IPS DF 6.9 (cell line): ENCODE measurements at regions not wholly inside any gene's neighbourhood (a gene's known extent, or its start where the extent isn't known, plus 50 kb on each side); places are given as distances from the start of the nearest gene placed in this dataset.

Source experiments
- DNase-seq: peaks from one replicate; pipeline ENCODE4 v3.0.0-alpha.2; 2013; ENCODE audit warnings: low read depth, low spot score
- H3K27ac ChIP-seq: one replicate; pipeline ENCODE4 v1.5.1; 2013; ENCODE audit warnings: low read length, control low read depth
- H3K27me3 ChIP-seq: 2 replicates; pipeline ENCODE4 v1.6.1; 2013; ENCODE audit warnings: mild to moderate bottlenecking, low read length; ENCODE audit not compliant: control insufficient read depth, insufficient read depth
- H3K36me3 ChIP-seq: 2 replicates; pipeline ENCODE4 v1.6.1; 2013; ENCODE audit warnings: low read length; ENCODE audit not compliant: control insufficient read depth, insufficient read depth
- H3K4me1 ChIP-seq: 2 replicates; pipeline ENCODE4 v1.6.1; 2013; ENCODE audit warnings: low read length; ENCODE audit not compliant: control insufficient read depth, insufficient read depth
- H3K4me3 ChIP-seq: 2 replicates; pipeline ENCODE4 v1.5.1; 2013; ENCODE audit warnings: mild to moderate bottlenecking, low read length
- H3K9me3 ChIP-seq: 2 replicates; pipeline ENCODE4 v1.6.1; 2013; ENCODE audit warnings: low read length, inconsistent platforms; ENCODE audit not compliant: control insufficient read depth, insufficient read depth
- WGBS: extraction: QIAGEN DNeasy Blood & Tissue Kit; methylation state at CpG from one replicate; pipeline ENCODE4 v1.1.7; 2013; ENCODE audit warnings: mixed read lengths, missing lambda C conversion rate; ENCODE audit not compliant: insufficient read length, insufficient coverage; 5-methylcytosine and 5-hydroxymethylcytosine counted together

GRCh38 chr16:7278636-7279035 is 54.0 kb upstream of the RBFOX1 start:
- WGBS, result no CpG with 5 or more reads among the region's 4 CpGs
- Histone ChIP-seq H3K4me1 (no peaks in the 10 kb centered on the region), H3K4me3 (no peak overlapping the region), H3K36me3 (no peaks in the 10 kb centered on the region), H3K27ac (no peak overlapping the region), H3K9me3 (peaks cover 2% of the 10 kb centered on the region), H3K27me3 (no peaks in the 10 kb centered on the region)
- DNase-seq, result no peak

GRCh38 chr16:7272567-7273158 is 60.0 kb upstream of the RBFOX1 start:
- Histone ChIP-seq H3K4me1 (no peaks in the 10 kb centered on the region), H3K27ac (no peak overlapping the region), H3K4me3 (no peak overlapping the region), H3K36me3 (no peaks in the 10 kb centered on the region), H3K27me3 (no peaks in the 10 kb centered on the region), H3K9me3 (no peaks in the 10 kb centered on the region; the same call in 1 of the 2 replicates)
- no peak for DNase-seq
- 80% methylated on average over 1 of the region's 4 CpGs for WGBS

- Histone ChIP-seq H3K27me3 (no peaks in the 10 kb centered on the region), H3K27ac (no peak overlapping the region), H3K4me3 (no peak overlapping the region), H3K36me3 (no peaks in the 10 kb centered on the region), H3K4me1 (no peaks in the 10 kb centered on the region), H3K9me3 (no peaks in the 10 kb centered on the region; the same call in 1 of the 2 replicates)
- no CpG with 5 or more reads among the region's 5 CpGs for WGBS
- no peak for DNase-seq
Observed at GRCh38 chr16:7271486-7271885, 61.2 kb upstream of the RBFOX1 start.

GRCh38 chr16:7270823-7271222 is 61.8 kb upstream of the RBFOX1 start:
- Histone ChIP-seq H3K27me3 (no peaks in the 10 kb centered on the region), H3K4me3 (no peak overlapping the region), H3K27ac (no peak overlapping the region), H3K4me1 (no peaks in the 10 kb centered on the region), H3K36me3 (no peaks in the 10 kb centered on the region), H3K9me3 (no peaks in the 10 kb centered on the region; the same call in 1 of the 2 replicates)
- no CpG with 5 or more reads among the region's 3 CpGs for WGBS
- no peak for DNase-seq

- no peaks in the 10 kb centered on the region for H3K27me3 ChIP-seq
- no peaks in the 10 kb centered on the region; the same call in 1 of the 2 replicates for H3K9me3 ChIP-seq
- no CpG with 5 or more reads among the region's 4 CpGs for WGBS
- H3K4me1 ChIP-seq, result no peaks in the 10 kb centered on the region
- DNase-seq, result no peak
- H3K36me3 ChIP-seq, result no peaks in the 10 kb centered on the region
- H3K27ac ChIP-seq, result no peak overlapping the region
- H3K4me3 ChIP-seq, result no peak overlapping the region
Observed at GRCh38 chr16:7270006-7270405, 62.6 kb upstream of the RBFOX1 start.

- Histone ChIP-seq H3K27ac (no peak overlapping the region), H3K4me3 (no peak overlapping the region), H3K36me3 (no peaks in the 10 kb centered on the region), H3K9me3 (no peaks in the 10 kb centered on the region; the same call in 1 of the 2 replicates), H3K27me3 (no peaks in the 10 kb centered on the region), H3K4me1 (no peaks in the 10 kb centered on the region)
- WGBS, result no CpG with 5 or more reads among the region's 6 CpGs
- DNase-seq, result peak; percentile 4
Observed at GRCh38 chr16:7268182-7268581, 64.5 kb upstream of the RBFOX1 start.

GRCh38 chr16:7257016-7257415 is 75.6 kb upstream of the RBFOX1 start:
- H3K27me3 ChIP-seq, result no peaks in the 10 kb centered on the region
- WGBS, result no CpG with 5 or more reads among the region's 11 CpGs
- H3K4me3 ChIP-seq, result no peak overlapping the region
- H3K27ac ChIP-seq, result no peak overlapping the region
- H3K9me3 ChIP-seq, result peaks cover 1% of the 10 kb centered on the region
- H3K4me1 ChIP-seq, result no peaks in the 10 kb centered on the region
- no peaks in the 10 kb centered on the region for H3K36me3 ChIP-seq
- DNase-seq, result no peak

- no peak overlapping the region for H3K4me3 ChIP-seq
- peak; percentile 1 for DNase-seq
- no peaks in the 10 kb centered on the region for H3K36me3 ChIP-seq
- no peaks in the 10 kb centered on the region for H3K4me1 ChIP-seq
- no peaks in the 10 kb centered on the region; the same call in none of the 2 replicates for H3K9me3 ChIP-seq
- no CpG with 5 or more reads among the region's 6 CpGs for WGBS
- H3K27me3 ChIP-seq, result no peaks in the 10 kb centered on the region
- H3K27ac ChIP-seq, result no peak overlapping the region
Observed at GRCh38 chr16:7246578-7246977, 86.1 kb upstream of the RBFOX1 start.

GRCh38 chr16:7239547-7239946 is 93.1 kb upstream of the RBFOX1 start:
- H3K4me1 ChIP-seq, result no peaks in the 10 kb centered on the region
- no peak overlapping the region for H3K4me3 ChIP-seq
- H3K9me3 ChIP-seq, result no peaks in the 10 kb centered on the region; the same call in none of the 2 replicates
- H3K36me3 ChIP-seq, result no peaks in the 10 kb centered on the region
- no peak for DNase-seq
- H3K27ac ChIP-seq, result no peak overlapping the region
- no peaks in the 10 kb centered on the region for H3K27me3 ChIP-seq
- WGBS, result no CpG with 5 or more reads among the region's 2 CpGs

- no peaks in the 10 kb centered on the region for H3K4me1 ChIP-seq
- no peak for DNase-seq
- no peaks in the 10 kb centered on the region; the same call in 1 of the 2 replicates for H3K9me3 ChIP-seq
- H3K4me3 ChIP-seq, result no peak overlapping the region
- H3K27me3 ChIP-seq, result no peaks in the 10 kb centered on the region
- no peaks in the 10 kb centered on the region for H3K36me3 ChIP-seq
- no peak overlapping the region for H3K27ac ChIP-seq
- no CpG with 5 or more reads among the region's 6 CpGs for WGBS
Observed at GRCh38 chr16:7236824-7237410, 95.7 kb upstream of the RBFOX1 start.

GRCh38 chr16:7233975-7234374 is 98.7 kb upstream of the RBFOX1 start:
- no peaks in the 10 kb centered on the region for H3K36me3 ChIP-seq
- H3K9me3 ChIP-seq, result peaks cover 2% of the 10 kb centered on the region
- H3K27me3 ChIP-seq, result no peaks in the 10 kb centered on the region
- DNase-seq, result no peak
- WGBS, result no CpG with 5 or more reads among the region's 2 CpGs
- H3K27ac ChIP-seq, result no peak overlapping the region
- no peaks in the 10 kb centered on the region for H3K4me1 ChIP-seq
- no peak overlapping the region for H3K4me3 ChIP-seq
